Thyroid gland (tissue), 4 donors: ENCODE measurements at regions not wholly inside any gene's neighbourhood (a gene's known extent, or its start where the extent isn't known, plus 50 kb on each side); places are given as distances from the start of the nearest gene placed in this dataset.

Source experiments
- CTCF ChIP-seq, 6 experiments: fragments of 200-600 bp in 3 of 6; fragments of 450-650 bp in 3 of 6; sonication (generic) in 3 of 6; IDR thresholded peaks; one replicate each; pipeline ENCODE4 v1.5.1; 2016 to 2019; ENCODE audit warnings: antibody characterized with exemption in 6 of 6, mild to moderate bottlenecking in 2 of 6, inconsistent platforms in 1 of 6, moderate library complexity in 1 of 6
- POLR2A ChIP-seq, 2 donors: fragments of 450-650 bp; IDR thresholded peaks; one replicate each; pipeline ENCODE4 v1.6.1; 2017; ENCODE audit warnings: antibody characterized with exemption in 2 of 2, mild to moderate bottlenecking in 2 of 2, moderate library complexity in 1 of 2

DNA sequence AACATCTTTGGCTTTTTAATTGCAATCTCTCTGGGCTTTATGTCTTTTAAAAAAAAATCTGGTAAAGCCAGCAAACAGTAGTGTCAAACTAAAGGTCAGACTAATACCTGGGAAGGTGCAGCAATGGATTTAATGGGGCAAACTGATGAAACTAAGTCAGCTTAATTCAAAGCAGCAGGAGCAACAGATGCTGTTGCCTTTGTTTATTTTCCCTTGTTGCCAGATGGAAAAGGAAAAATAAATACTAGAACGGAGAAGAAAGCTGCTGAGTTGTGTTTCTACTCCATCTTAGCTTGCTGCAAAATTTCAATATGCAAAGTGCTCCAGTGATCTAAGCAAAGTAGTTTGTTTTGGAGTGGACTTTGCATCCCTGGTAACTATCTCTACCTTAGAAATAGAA lies 1097.8 kb downstream of the PCDH17 start:
- TF ChIP-seq POLR2A (IDR thresholded peaks at IDR 0.05) (no peak), CTCF (IDR thresholded peaks at IDR 0.05) (no peak)
